ENCODE measurements at regions not wholly inside any gene's neighbourhood (a gene's known extent, or its start where the extent isn't known, plus 50 kb on each side); places are given as distances from the start of the nearest gene placed in this dataset.

- no peak for DNase-seq
Measured at GRCh38 chr4:110271986-110272385, 73.6 kb upstream of the ELOVL6 start.

GRCh38 chr4:110270492-110271197 is 72.2 kb upstream of the ELOVL6 start:
- no peak for DNase-seq

GRCh38 chr4:110268790-110269189 is 70.4 kb upstream of the ELOVL6 start:
- no peak for DNase-seq

- DNase-seq, result no peak
Measured at GRCh38 chr4:110268352-110268751, 69.9 kb upstream of the ELOVL6 start.

- no peak for DNase-seq
Measured at GRCh38 chr4:110266136-110266535, 67.7 kb upstream of the ELOVL6 start.

GRCh38 chr4:110265001-110265400 is 66.6 kb upstream of the ELOVL6 start:
- DNase-seq, result no peak

- DNase-seq, result no peak
Measured at GRCh38 chr4:110260299-110260698, 61.9 kb upstream of the ELOVL6 start.

GRCh38 chr4:110250023-110250387 is 51.6 kb upstream of the ELOVL6 start:
- DNase-seq, result no peak

GRCh38 chr4:110248831-110249253 is 50.4 kb upstream of the ELOVL6 start:
- DNase-seq, result no peak

Measured in NCI-H526 (cell line).